HCT116 (cell line): ENCODE measurements at regions not wholly inside any gene's neighbourhood (a gene's known extent, or its start where the extent isn't known, plus 50 kb on each side); places are given as distances from the start of the nearest gene placed in this dataset.
"Not testable (repeated sequence)": the region's sequence is repeated elsewhere in the genome, so short reads cannot be mapped to it uniquely, and the experiment has no call there.

Experiments used
- ATAC-seq: fragments of 200-7000 bp; cut with Tn5 transposase; 2 replicates; pipeline ENCODE4 v1.9.1; 2020; ENCODE audit warnings: mild to moderate bottlenecking, moderate library complexity
- BruUV-seq: library from RNA; stranded (reverse); fragments of 400-500 nt; replicated peaks from 2 replicates; lab custom pipeline; 2021; lab: Mats Ljungman, UMichigan
- CTCF ChIA-PET: fragments of 300-600 bp; sonication (Branson Sonifier 250); formaldehyde crosslinking; loops from one replicate; lab custom pipeline; 2021; ENCODE audit warnings: antibody characterized with exemption; lab: Charles Lee
- POLR2A ChIA-PET: fragments of 300-600, 350-600 bp; sonication (Branson Sonifier 250); formaldehyde crosslinking; loops from one replicate; lab custom pipeline; 2021; ENCODE audit warnings: antibody characterized with exemption; lab: Charles Lee
- RAD21 ChIA-PET, 2 experiments: fragments of 300-600 bp; sonication (Branson Sonifier 250); formaldehyde crosslinking; loops; one replicate each; lab custom pipeline; 2023; ENCODE audit warnings: low total read pairs in 2 of 2; ENCODE audit not compliant: uncharacterized antibody in 2 of 2, unreplicated experiment in 2 of 2, low non-redundant PET in 1 of 2; lab: Charles Lee
- DNase-seq: peaks from one replicate; pipeline ENCODE4 v3.0.0-alpha.2; 2010; ENCODE audit warnings: low read depth, low spot score
- H2AFZ ChIP-seq: fragments of 200-600 bp; shearing (Covaris generic), sonication (generic); 2 replicates; pipeline ENCODE4 v1.6.1; 2017; ENCODE audit warnings: low read depth, mixed run types, mixed read lengths, antibody characterized with exemption, low read length; ENCODE audit not compliant: poor library complexity, severe bottlenecking
- H3K27ac ChIP-seq: 2 replicates; pipeline ENCODE4 v1.5.1; 2012; ENCODE audit warnings: low read depth, low read length
- H3K27me3 ChIP-seq: fragments of 200-600 bp; sonication (generic); 2 replicates; pipeline ENCODE4 v1.6.1; 2016; ENCODE audit warnings: mixed run types, low read length, mixed read lengths; ENCODE audit not compliant: insufficient read depth
- H3K36me3 ChIP-seq, 2 experiments: fragments of 200-500 bp in 1 of 2; fragments of 200-600 bp in 1 of 2; sonication (Bioruptor generic) in 1 of 2; sonication (generic) in 1 of 2; 2 replicates each; pipeline versions ENCODE4 v1.5.1 to v1.6.1; 2014 to 2016; ENCODE audit warnings: low read length in 2 of 2, inconsistent platforms in 1 of 2, mixed read lengths in 1 of 2, mixed run types in 1 of 2; ENCODE audit not compliant: insufficient read depth in 2 of 2, control insufficient read depth in 1 of 2
- H3K4me1 ChIP-seq, 2 experiments: fragments of 200-600 bp in 1 of 2; sonication (generic) in 1 of 2; 2 replicates each; pipeline versions ENCODE4 v1.5.1 to v1.6.1; 2012 to 2017; ENCODE audit warnings: low read length in 2 of 2, inconsistent platforms in 1 of 2, mild to moderate bottlenecking in 1 of 2, mixed read lengths in 1 of 2, mixed run types in 1 of 2, moderate library complexity in 1 of 2; ENCODE audit not compliant: insufficient read depth in 2 of 2, control insufficient read depth in 1 of 2
- H3K4me2 ChIP-seq: fragments of 200-600 bp; sonication (generic); 2 replicates; pipeline ENCODE4 v1.6.1; 2017; ENCODE audit warnings: mixed run types, low read length, mixed read lengths
- H3K4me3 ChIP-seq, 2 experiments: fragments of 200-600 bp in 1 of 2; sonication (generic) in 1 of 2; replicated peaks in 1 of 2; 2 replicates each; pipeline ENCODE4 v1.5.1; 2011 to 2016; ENCODE audit warnings: low read length in 2 of 2, control low read depth in 1 of 2, low read depth in 1 of 2, mild to moderate bottlenecking in 1 of 2, mixed read lengths in 1 of 2, mixed run types in 1 of 2
- H3K79me2 ChIP-seq: fragments of 200-600 bp; sonication (generic); 2 replicates; pipeline ENCODE4 v1.6.1; 2017; ENCODE audit warnings: mild to moderate bottlenecking, mixed run types, low read length, moderate library complexity, mixed read lengths; ENCODE audit not compliant: insufficient read depth
- H3K9ac ChIP-seq: fragments of 200-600 bp; sonication (generic); 2 replicates; pipeline ENCODE4 v1.6.1; 2016; ENCODE audit warnings: low read length, mixed read lengths
- H3K9me2 ChIP-seq: fragments of 200-600 bp; sonication (generic), shearing (Covaris generic); 2 replicates; pipeline ENCODE4 v1.6.1; 2017; ENCODE audit warnings: mixed run types, mild to moderate bottlenecking, moderate library complexity; ENCODE audit not compliant: insufficient read depth
- H3K9me3 ChIP-seq, 2 experiments: fragments of 200-500 bp in 1 of 2; fragments of 200-600 bp in 1 of 2; sonication (Bioruptor generic) in 1 of 2; sonication (generic) in 1 of 2; 2 replicates each; pipeline ENCODE4 v1.6.1; 2014 to 2017; ENCODE audit warnings: low read length in 2 of 2, mixed read lengths in 2 of 2, inconsistent platforms in 1 of 2, low read depth in 1 of 2, mild to moderate bottlenecking in 1 of 2, mixed run types in 1 of 2, moderate library complexity in 1 of 2; ENCODE audit not compliant: control insufficient read depth in 1 of 2, insufficient read depth in 1 of 2
- H4K20me1 ChIP-seq: fragments of 200-600 bp; sonication (generic), shearing (Covaris generic); 2 replicates; pipeline ENCODE4 v1.6.1; 2017; ENCODE audit warnings: mixed run types, mild to moderate bottlenecking, moderate library complexity; ENCODE audit not compliant: insufficient read depth
- EGR1 ChIP-seq: IDR thresholded peaks from 2 replicates; pipeline ENCODE4 v1.6.1; 2012; ENCODE audit warnings: low read depth
- EZH2 ChIP-seq: fragments of 200-600 bp; sonication (generic); IDR thresholded peaks from 2 replicates; pipeline ENCODE4 v1.6.1; 2017; ENCODE audit warnings: antibody characterized with exemption, mixed run types
- MAX ChIP-seq: IDR thresholded peaks from 2 replicates; pipeline ENCODE4 v1.6.1; 2012
- ZFX ChIP-seq: fragments of 450-650 bp; IDR thresholded peaks from 2 replicates; pipeline ENCODE4 v1.6.1; 2017
- ZNF274 ChIP-seq: fragments of 200-500 bp; sonication (Bioruptor generic); IDR thresholded peaks from 2 replicates; pipeline ENCODE4 v1.6.1; 2014; ENCODE audit warnings: mild to moderate bottlenecking, low read depth, low read length, inconsistent platforms
- intact Hi-C: fragments of 100-400 bp; cut with micrococcal nuclease; formaldehyde crosslinking; loops from 2 replicates; pipeline ENCODE4 v1.10.0; 2022

GRCh38 chr5:27743383-27743979 is 705.1 kb upstream of the CDH9 start:
- H3K36me3 ChIP-seq, H4K20me1 ChIP-seq, DNase-seq, H3K4me2 ChIP-seq, H3K9me2 ChIP-seq, RAD21 ChIA-PET, CTCF ChIA-PET, H3K27me3 ChIP-seq, H3K27ac ChIP-seq, POLR2A ChIA-PET, H3K4me3 ChIP-seq, intact Hi-C loops, H3K4me1 ChIP-seq, H3K9ac ChIP-seq, ATAC-seq, H2AFZ ChIP-seq, BruUV-seq, H3K79me2 ChIP-seq: not testable (repeated sequence)
- H3K9me3 ChIP-seq = peaks cover 0 to 22% of the 10 kb centered on the region in 2 experiments; a peak in 2 of 4 replicates

- DNase-seq = no peak
- no peak overlapping the region for H3K4me2 ChIP-seq
- H3K36me3 ChIP-seq = no peaks in the 10 kb centered on the region
- H3K27me3 ChIP-seq = no peaks in the 10 kb centered on the region
- ChIA-PET POLR2A (no interaction called here), CTCF (no interaction called here)
- H3K27ac ChIP-seq = no peak overlapping the region
- BruUV-seq = no TSS peak
- H4K20me1 ChIP-seq = no peaks in the 10 kb centered on the region
- H2AFZ ChIP-seq = no peak overlapping the region
- no peaks in the 10 kb centered on the region for H3K79me2 ChIP-seq
- intact Hi-C loops = no loop called here
- no peak overlapping the region for H3K9ac ChIP-seq
- peaks cover 0 to 19% of the 10 kb centered on the region in 2 experiments; a peak in 2 of 4 replicates for H3K9me3 ChIP-seq
- no peak for TF ChIP-seq ZNF274
- no peak for TF ChIP-seq ZFX
- TF ChIP-seq EGR1 = no peak
- no peak for TF ChIP-seq EZH2
- no peak for TF ChIP-seq MAX
- TF ChIP-seq, all 23 proteins: peak for 0
- Histone ChIP-seq H3K4me3 (no peak overlapping the region), H3K9me2 (no peaks in the 10 kb centered on the region), H3K4me1 (no peaks in the 10 kb centered on the region)
- ATAC-seq = no peak
- RAD21 ChIA-PET = no interaction called here
Observed at GRCh38 chr5:27742805-27743204, 704.4 kb upstream of the CDH9 start.
